BLaER1 (cell line): ENCODE measurements at regions not wholly inside any gene's neighbourhood (a gene's known extent, or its start where the extent isn't known, plus 50 kb on each side); places are given as distances from the start of the nearest gene placed in this dataset.
"Not testable (repeated sequence)": the region's sequence is repeated elsewhere in the genome, so short reads cannot be mapped to it uniquely, and the experiment has no call there.

ENCODE experiments used
- H3K27ac ChIP-seq: shearing (Covaris generic); formaldehyde crosslinking; 2 replicates; pipeline ENCODE4 v1.8.1; 2022
- H3K27me3 ChIP-seq: shearing (Covaris generic); formaldehyde crosslinking; 2 replicates; pipeline ENCODE4 v1.8.1; 2022
- H3K36me3 ChIP-seq: shearing (Covaris generic); formaldehyde crosslinking; 2 replicates; pipeline ENCODE4 v1.8.1; 2022
- H3K4me1 ChIP-seq: shearing (Covaris generic); formaldehyde crosslinking; 2 replicates; pipeline ENCODE4 v1.8.1; 2022
- H3K4me2 ChIP-seq: shearing (Covaris generic); formaldehyde crosslinking; 2 replicates; pipeline ENCODE4 v1.8.1; 2022
- H3K4me3 ChIP-seq: shearing (Covaris generic); formaldehyde crosslinking; 2 replicates; pipeline ENCODE4 v1.8.1; 2022
- H3K9ac ChIP-seq: shearing (Covaris generic); formaldehyde crosslinking; 2 replicates; pipeline ENCODE4 v1.8.1; 2022
- H3K9me3 ChIP-seq: shearing (Covaris generic); formaldehyde crosslinking; 2 replicates; pipeline ENCODE4 v1.8.1; 2022
- H4K20me1 ChIP-seq: shearing (Covaris generic); formaldehyde crosslinking; 2 replicates; pipeline ENCODE4 v1.8.1; 2022
- Cebpa-rat ChIP-seq: shearing (Covaris generic); IDR thresholded peaks from 2 replicates; pipeline ENCODE4 v1.8.1; 2022

DNA sequence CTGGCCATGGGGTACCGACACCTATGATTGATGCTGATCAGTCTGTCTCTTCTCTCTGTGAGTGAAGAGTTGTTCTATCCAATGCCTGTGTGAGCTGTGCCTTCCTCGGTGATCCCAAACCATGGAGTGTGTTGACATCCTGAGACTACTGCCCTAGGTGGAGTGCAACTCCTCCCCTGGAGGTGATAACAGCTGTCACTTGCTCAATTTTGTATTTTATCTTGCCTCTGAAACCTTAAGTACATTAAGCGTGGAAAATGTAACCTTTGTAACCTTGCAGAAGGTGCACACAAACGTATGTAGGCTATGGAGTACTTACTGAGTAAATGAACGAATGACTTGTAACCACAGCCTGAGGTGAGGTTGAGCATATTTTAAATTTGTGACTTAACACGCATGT is 256.2 kb downstream of the FNDC1 start:
- no peak overlapping the region for H3K4me3 ChIP-seq
- no peaks in the 10 kb centered on the region for H3K27me3 ChIP-seq
- no peaks in the 10 kb centered on the region for H4K20me1 ChIP-seq
- H3K9me3 ChIP-seq: no peaks in the 10 kb centered on the region
- H3K36me3 ChIP-seq: no peaks in the 10 kb centered on the region
- no peak overlapping the region for H3K4me2 ChIP-seq
- no peak overlapping the region for H3K27ac ChIP-seq
- H3K4me1 ChIP-seq: no peaks in the 10 kb centered on the region
- no peak for TF ChIP-seq Cebpa-rat
- no peak overlapping the region for H3K9ac ChIP-seq

DNA sequence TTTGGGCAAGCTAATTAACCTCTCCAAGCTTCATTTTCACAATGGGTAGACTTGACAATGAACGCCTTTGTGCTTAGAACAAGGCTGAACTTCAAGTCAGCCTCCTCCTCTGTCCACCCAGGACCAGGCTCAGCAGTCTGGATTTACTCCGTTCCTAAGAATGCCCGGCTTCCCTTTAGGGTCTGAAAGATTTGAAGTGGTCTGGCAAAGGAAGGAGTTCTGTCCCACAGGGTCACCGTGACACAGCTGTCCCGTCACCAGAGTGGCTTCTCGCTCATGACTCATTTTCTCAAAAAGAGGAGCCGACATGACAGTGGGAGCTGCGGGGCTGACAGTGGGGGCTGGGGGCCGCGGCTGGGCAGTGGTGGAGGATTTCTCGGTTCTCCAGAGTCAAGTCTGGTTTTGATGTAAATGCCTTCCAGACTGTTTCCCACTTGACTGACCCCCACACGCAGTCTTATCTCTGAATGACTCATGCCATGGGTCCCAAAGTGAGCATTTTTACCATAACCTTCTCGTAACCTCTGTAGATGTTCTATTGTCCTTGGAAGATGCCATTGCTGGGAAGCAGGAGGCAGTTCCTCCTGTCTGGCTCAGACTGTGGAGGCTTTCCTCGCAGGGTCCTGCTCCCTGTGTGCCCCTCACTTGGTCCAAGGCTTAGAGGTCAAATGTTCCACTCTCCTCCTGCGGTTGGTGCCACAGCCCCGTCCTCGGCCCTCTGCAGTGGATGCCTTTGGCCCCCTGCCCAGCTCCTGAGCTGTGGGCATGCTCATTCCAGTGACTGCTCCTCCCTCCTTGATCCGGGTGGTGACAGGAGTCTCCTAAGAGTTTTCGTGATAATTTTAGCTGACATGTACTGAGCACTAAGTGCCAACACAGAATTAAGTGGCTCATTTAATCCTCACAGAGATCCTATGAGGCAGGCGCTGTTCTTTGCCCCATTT is 253.1 kb downstream of the FNDC1 start:
- TF ChIP-seq Cebpa-rat: no peak
- Histone ChIP-seq H4K20me1 (no peaks in the 10 kb centered on the region), H3K4me1 (no peaks in the 10 kb centered on the region), H3K9ac (no peak overlapping the region), H3K36me3 (no peaks in the 10 kb centered on the region), H3K4me2 (no peak overlapping the region), H3K4me3 (no peak overlapping the region), H3K27me3 (no peaks in the 10 kb centered on the region), H3K27ac (no peak overlapping the region), H3K9me3 (no peaks in the 10 kb centered on the region)

DNA sequence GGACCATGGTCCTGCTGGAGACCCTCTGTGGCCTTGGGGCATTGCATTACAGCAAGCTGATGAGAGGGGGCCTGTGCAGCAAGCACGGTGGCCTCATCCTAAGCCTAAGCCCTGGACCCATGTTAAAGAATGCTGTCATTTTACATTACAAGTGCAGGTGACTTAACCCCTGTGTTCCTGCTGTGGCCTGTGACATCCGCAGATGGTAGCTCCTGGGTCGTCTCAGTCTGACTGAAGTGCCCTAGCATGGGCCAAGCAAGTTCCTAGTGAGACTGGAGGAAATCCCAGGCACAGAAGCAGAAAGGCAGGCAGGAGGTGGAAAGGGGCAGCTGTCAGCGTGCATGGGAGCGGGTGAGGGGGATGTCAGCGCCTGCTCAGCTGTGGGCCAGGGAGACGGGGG is 252.4 kb downstream of the FNDC1 start:
- no peaks in the 10 kb centered on the region for H3K36me3 ChIP-seq
- no peaks in the 10 kb centered on the region for H3K27me3 ChIP-seq
- no peak overlapping the region for H3K4me3 ChIP-seq
- TF ChIP-seq Cebpa-rat: no peak
- H3K27ac ChIP-seq: no peak overlapping the region
- no peaks in the 10 kb centered on the region for H3K4me1 ChIP-seq
- H3K9me3 ChIP-seq: no peaks in the 10 kb centered on the region
- no peak overlapping the region for H3K9ac ChIP-seq
- no peak overlapping the region for H3K4me2 ChIP-seq
- H4K20me1 ChIP-seq: no peaks in the 10 kb centered on the region

DNA sequence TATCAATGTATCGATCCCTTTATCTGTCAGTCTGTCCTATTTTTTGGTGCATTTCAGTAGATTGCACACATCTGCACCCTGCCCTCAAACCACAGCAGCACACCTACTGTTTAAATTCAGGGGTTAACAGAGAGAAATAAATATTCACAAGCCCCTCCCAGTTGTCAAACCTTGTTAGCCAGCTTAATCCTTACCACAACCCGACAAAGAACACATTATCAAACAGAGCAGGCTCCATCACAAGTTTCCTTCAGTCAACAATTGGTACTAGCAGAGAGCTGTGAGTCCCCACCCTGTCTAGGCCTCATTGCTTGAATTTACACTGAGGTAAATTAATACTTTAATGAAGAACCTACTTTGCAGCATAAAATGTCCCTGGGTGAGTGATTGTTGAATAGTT is 249.8 kb downstream of the FNDC1 start:
- H3K4me1 ChIP-seq: no peaks in the 10 kb centered on the region
- H3K9me3 ChIP-seq: peaks cover 24% of the 10 kb centered on the region
- no peaks in the 10 kb centered on the region for H4K20me1 ChIP-seq
- TF ChIP-seq Cebpa-rat: no peak
- H3K27ac ChIP-seq: no peak overlapping the region
- no peak overlapping the region for H3K9ac ChIP-seq
- no peak overlapping the region for H3K4me3 ChIP-seq
- no peaks in the 10 kb centered on the region for H3K36me3 ChIP-seq
- H3K4me2 ChIP-seq: no peak overlapping the region
- H3K27me3 ChIP-seq: no peaks in the 10 kb centered on the region

DNA sequence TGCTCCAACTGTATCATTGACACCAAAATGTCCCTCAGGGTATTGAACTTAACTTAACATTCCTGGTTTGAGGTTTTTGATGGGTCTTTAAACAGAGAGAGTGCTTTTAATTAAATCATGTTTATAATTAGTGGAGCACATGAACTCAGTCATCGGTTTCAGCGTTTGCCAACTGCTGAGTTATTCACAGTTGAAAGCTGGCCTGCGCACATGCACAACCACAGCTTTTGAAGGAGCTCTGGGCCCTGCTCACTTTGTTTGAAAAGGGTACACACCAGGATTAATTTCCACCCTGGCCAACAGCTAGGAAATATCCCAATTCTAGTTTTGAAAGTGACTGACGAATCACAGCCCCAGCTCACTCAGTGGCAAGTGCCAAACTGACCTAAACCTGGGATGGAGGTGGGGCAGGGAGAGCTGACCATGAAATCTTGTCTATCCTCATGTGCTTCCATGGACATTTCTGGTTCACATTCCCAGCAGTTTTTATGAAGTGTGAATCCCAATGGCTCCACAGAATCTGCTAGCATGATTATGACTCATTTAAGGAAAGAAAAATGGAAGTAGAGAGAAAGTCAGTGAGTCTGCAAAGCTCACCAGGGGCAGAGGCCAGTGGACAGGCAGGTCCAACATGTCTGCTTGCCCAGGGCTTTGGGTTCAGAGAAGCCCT is 247.8 kb downstream of the FNDC1 start:
- Histone ChIP-seq H4K20me1 (no peaks in the 10 kb centered on the region), H3K36me3 (no peaks in the 10 kb centered on the region), H3K27ac (no peak overlapping the region), H3K4me2 (no peak overlapping the region), H3K4me1 (no peaks in the 10 kb centered on the region), H3K9ac (no peak overlapping the region), H3K4me3 (no peak overlapping the region), H3K27me3 (no peaks in the 10 kb centered on the region), H3K9me3 (peaks cover 24% of the 10 kb centered on the region)
- no peak for TF ChIP-seq Cebpa-rat

DNA sequence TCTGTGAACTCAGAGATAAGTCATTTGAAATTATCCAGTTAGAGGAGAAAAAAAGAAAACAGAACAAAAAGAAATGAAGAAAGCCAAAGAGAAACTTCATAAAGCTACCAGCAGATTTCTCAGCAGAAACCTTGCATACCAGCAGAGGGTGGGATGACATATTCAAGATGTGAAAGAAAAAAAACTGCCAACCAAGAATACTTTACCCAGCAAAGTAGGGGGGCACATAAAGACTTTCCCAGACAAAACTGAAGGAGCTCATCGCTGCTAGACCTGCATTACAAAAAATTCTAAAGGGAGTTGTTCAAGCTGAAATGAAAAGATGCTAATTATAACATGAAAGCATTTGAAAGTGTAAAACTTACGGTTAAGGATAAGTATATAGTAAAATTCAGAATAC is 246.3 kb downstream of the FNDC1 start:
- Histone ChIP-seq H3K4me1 (no peaks in the 10 kb centered on the region), H3K4me2 (no peak overlapping the region), H3K36me3 (no peaks in the 10 kb centered on the region), H3K27ac (no peak overlapping the region), H3K27me3 (no peaks in the 10 kb centered on the region), H3K4me3 (no peak overlapping the region), H4K20me1 (no peaks in the 10 kb centered on the region), H3K9ac (no peak overlapping the region), H3K9me3 (peaks cover 24% of the 10 kb centered on the region)
- no peak for TF ChIP-seq Cebpa-rat

DNA sequence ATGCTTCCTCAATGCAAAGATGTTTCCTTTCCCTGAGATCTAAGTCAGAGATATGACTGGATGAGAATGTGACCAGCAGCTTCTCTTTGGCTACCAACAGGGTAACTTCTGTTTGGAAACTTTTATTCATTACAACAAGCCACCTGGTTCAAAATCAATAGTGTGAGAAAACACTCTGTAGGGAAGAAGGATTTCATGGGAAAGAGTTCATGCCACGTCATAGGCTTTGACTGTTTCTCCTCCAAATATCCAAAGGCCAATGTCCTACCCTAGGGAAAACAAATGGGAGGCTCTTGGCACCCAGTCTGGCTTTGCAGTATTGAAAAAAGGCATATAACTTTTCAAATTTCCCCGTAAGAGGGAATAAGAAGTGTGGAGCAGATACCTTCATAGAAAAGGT is 245.5 kb downstream of the FNDC1 start:
- Histone ChIP-seq H3K9ac (no peak overlapping the region), H3K4me3 (no peak overlapping the region), H3K27ac (no peak overlapping the region), H3K4me2 (no peak overlapping the region), H3K27me3 (no peaks in the 10 kb centered on the region), H3K9me3 (peaks cover 24% of the 10 kb centered on the region), H3K36me3 (no peaks in the 10 kb centered on the region), H4K20me1 (no peaks in the 10 kb centered on the region), H3K4me1 (no peaks in the 10 kb centered on the region)
- no peak for TF ChIP-seq Cebpa-rat

DNA sequence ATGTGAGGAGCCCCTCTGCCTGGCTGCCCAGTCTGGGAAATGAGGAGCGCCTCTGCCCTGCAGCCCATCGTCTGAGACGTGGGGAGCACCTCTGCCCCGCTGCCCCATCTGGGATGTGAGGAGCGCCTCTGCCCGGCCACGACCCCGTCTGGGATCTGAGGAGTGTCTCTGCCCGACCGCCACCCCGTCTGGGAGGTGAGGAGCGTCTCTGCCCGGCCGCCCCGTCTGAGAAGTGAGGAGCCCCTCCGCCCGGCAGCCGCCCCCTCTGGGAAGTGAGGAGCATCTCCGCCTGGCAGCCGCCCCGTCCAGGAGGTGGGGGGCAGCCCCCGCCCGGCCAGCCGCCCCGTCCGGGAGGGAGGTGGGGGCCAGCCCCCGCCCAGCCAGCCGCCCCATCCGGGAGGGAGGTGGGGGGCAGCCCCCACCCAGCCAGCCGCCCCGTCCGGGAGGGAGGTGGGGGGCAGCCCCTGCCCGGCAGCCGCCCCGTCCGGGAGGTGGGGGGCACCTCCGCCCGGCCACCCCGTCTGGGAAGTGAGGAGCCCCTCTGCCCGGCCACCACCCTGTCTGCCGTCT is 238.1 kb downstream of the FNDC1 start:
- H3K27ac ChIP-seq, H3K4me2 ChIP-seq, H3K27me3 ChIP-seq, H4K20me1 ChIP-seq, H3K4me3 ChIP-seq, H3K9ac ChIP-seq, H3K36me3 ChIP-seq, H3K4me1 ChIP-seq: not testable (repeated sequence)
- peaks cover 18% of the 10 kb centered on the region for H3K9me3 ChIP-seq

DNA sequence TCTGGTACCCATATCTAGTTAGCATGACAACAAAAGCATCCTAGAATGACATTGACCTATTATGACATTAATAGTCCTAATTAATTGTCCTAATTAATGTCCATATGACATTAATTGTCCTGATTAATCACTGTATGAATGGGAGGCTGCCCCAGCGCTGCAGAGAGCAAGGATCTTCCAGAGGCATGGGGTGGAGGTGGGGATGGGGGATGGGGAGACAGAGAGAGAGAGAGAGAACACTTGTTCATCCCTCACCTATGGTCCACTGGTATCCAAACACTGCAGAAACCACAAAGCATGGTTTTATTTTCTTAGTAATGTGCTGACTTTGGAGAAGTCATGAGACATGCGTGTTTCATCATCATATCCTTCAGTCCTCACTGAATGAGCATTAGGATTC is 235.1 kb downstream of the FNDC1 start:
- no peak for TF ChIP-seq Cebpa-rat
- Histone ChIP-seq H4K20me1 (no peaks in the 10 kb centered on the region), H3K9me3 (peaks cover 38% of the 10 kb centered on the region), H3K9ac (no peak overlapping the region), H3K27ac (no peak overlapping the region), H3K27me3 (no peaks in the 10 kb centered on the region), H3K4me1 (0 out of 2 replicates have a peak, but pooled peaks cover 6% of the 10 kb centered on the region), H3K36me3 (no peaks in the 10 kb centered on the region), H3K4me2 (no peak overlapping the region), H3K4me3 (no peak overlapping the region)

DNA sequence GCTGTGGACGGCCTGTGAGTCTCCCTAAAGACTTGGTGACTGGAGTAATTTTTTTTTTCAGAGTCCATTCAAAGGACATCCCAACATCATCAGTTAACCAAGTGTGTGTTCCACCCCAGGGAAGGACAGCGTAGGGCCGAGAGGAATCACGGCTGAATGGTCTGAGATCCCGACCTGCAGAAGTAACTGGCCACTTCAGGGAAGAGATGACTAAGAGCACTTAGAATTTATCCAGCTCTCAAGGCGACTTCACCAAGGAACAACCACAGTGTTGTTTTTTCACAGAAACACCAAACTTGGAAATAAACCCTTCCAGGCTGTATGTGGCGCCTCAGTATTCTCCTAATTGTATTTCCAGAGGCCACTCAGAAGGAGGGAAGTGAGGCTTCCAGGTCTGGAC is 231.6 kb downstream of the FNDC1 start:
- H3K27ac ChIP-seq: no peak overlapping the region
- peaks cover 24% of the 10 kb centered on the region for H3K4me1 ChIP-seq
- H3K4me2 ChIP-seq: no peak overlapping the region
- no peaks in the 10 kb centered on the region for H3K36me3 ChIP-seq
- H4K20me1 ChIP-seq: no peaks in the 10 kb centered on the region
- no peak overlapping the region for H3K9ac ChIP-seq
- no peak overlapping the region for H3K4me3 ChIP-seq
- peaks cover 34% of the 10 kb centered on the region for H3K9me3 ChIP-seq
- no peaks in the 10 kb centered on the region for H3K27me3 ChIP-seq
- TF ChIP-seq Cebpa-rat: no peak
